Fibroblast of skin of right biceps (primary cell): ENCODE measurements at regions not wholly inside any gene's neighbourhood (a gene's known extent, or its start where the extent isn't known, plus 50 kb on each side); places are given as distances from the start of the nearest gene placed in this dataset.

Experiments
- DNase-seq: peaks from one replicate; pipeline ENCODE4 v3.0.0-alpha.2; 2013

DNA sequence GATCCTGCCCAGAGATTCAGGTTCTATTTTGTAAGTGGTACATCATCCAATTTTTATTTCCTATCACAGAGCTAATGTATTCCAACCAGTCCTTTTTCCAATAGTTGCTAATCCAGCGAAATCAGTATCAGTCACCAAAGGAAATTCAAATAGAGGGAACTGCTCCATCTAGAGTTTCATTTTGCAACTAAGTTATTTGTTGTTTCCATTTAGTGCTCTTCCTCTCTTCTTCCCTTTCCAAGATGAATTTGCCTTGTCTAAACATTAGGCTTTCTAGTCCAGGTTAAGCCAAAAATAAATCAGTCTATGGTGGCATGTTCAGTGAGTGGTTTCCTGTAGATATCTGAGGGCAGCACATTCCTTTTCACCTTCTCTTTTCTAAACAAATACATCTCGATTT, 79.8 kb upstream of the SPATA31D4 start:
- peak; percentile 50 for DNase-seq

DNA sequence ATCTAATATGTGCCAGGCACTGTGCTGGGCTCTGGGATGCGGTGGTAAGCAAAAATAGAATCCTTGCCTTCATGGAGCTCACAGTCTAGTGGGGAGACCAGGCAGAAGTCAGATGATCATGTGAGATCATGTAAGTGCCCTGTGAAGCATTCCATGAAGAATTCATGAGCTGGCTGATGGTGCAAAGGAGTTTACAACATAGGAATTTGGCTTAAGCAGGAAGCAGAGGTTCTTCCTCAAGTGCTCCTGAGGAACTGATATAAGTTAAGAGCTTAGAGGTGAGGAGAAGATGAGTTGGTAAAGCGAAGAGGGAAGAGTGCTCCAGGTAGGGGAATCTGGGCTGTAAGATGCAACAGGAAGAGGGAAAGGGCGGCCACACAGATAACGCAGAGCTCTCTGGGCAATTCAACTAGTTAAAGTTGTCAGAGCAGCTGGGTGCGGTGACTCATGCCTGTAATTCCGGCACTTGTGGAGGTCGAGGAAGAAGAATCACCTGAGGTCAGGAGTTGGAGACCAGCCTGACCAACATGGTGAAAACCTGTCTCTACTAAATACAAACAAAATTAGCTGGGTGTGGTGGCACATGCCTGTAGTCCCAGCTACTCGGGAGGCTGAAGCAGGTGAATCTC, 78.5 kb upstream of the SPATA31D4 start:
- DNase-seq: no peak

DNA sequence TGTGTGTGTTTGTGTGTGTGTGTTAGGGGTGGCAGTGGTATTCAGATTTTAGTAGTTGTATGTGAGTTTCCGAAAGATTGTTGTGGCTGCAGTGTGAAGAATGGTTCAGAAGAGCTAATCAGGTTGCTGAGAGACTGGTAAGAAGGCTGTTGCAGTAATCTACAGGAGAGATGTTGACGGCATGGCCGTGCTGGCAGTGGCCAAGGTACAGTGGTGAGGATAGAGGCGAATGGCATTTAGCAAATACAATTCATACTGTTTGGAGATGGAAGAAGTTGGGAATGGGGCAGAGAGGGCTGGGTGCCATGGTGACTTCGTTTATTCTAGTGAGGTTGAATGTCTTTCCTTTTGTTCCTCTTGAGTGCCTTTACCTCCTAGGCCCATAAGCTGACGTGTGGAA, 77.5 kb upstream of the SPATA31D4 start:
- no peak for DNase-seq

DNA sequence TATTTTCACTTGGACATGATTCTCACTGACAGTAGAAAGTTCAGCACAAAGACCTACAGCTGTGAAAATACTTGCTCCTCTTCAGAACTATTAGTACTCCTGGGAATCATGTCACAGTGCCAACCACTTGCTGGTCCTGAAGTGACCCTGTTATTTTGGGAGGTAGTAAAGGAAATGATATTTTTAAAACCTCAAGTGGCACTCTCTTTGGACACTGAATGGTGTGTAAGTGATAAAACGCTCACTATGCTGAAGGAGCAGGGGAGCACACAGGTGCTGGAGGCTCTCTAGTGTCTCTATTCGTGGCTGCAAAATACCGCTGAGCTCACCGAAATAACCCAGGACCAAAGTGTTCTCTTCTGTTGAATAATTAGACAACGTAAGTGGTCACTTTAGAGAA, 76.9 kb upstream of the SPATA31D4 start:
- no peak for DNase-seq

DNA sequence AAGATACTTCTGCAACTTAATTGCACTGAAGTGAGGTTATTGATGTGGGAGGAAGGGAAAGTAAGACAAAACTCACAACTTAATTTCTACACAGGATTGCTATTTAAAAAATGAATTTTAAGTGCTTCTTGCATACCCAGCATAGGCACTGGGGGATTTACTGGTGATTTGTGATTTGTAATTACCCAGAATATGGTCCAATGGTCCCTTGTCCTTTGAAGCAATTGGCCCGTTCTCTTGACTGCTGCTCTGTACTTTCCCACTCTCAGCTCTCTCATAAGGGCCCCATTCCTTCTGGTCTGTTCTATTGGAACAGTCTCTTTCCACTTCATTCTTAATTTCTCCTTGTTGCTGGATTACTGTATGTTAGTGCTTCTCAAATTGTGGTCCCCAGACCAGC, 75.4 kb upstream of the SPATA31D4 start:
- DNase-seq: no peak

DNA sequence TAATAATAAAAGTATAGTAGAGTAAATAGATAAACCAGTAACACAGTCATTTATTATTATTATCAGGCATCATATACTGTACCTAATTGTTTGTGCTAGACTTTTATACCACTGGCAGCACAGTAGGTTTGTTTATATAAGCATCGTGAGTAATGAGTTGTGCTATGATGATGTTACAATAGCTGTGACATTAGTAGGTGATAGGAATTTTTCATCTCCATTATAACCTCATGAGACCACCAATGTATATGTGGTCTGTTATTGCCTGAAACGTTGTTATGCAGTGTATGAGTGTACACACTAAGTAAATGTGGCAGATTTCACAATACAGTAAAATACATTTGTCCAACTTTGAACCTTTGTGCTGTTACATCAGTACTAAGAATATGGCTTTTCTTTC, 72.7 kb upstream of the SPATA31D4 start:
- DNase-seq: peak; percentile 76

DNA sequence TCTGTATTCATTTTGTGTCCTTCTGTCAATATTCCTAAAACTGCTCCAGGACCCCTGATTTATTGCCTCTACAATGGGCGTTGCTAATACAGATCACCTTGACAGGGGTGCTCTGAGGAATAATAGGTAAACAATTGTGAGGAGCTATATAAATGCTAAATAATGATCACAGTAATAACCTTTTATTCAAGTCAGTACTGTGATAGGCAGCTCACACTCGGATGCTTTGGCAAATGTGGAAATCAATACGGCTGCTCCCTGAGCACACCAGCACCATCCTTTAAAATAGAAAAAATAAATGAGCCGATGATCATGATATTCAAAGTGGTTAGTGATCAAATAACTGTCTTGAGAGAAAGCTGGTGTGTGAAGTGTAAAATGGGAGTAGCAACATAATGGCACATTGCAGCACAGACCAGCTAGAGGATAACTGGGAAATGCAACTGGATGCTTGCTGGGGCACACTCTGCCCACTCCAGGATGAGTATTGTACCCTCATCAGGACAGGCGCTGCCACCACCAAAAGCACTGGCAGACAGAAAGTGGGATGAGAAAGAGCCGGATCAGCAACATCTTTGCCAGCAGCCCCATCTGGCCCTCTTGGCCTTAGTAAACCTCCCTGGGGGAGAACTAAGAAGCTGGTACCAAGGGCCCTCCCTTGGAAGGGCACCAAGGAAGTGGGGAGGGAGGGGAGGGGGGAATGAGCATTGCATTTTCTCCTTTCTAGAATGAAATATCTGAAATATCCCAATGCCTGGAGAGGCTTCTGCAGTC, 69.4 kb upstream of the SPATA31D4 start:
- DNase-seq: no peak

DNA sequence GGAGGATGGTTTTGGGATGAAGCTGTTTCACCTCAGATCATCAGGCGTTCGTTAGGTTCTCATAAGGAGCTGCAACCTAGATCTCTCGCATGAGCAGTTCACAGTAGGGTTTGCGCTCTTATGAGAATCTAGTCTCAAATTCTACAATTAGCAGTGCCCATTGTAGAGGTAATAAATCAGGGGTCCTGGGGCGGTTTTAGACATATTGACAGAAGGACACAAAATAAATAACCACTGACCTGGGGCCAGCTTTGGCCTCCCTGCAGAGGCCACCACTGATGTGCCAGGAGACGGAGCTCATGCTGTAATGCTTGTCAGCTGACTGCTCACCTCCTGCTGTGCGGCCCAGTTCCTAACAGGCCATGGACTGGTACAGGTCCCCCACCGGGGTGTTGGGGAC, 67.6 kb upstream of the SPATA31D4 start:
- no peak for DNase-seq

DNA sequence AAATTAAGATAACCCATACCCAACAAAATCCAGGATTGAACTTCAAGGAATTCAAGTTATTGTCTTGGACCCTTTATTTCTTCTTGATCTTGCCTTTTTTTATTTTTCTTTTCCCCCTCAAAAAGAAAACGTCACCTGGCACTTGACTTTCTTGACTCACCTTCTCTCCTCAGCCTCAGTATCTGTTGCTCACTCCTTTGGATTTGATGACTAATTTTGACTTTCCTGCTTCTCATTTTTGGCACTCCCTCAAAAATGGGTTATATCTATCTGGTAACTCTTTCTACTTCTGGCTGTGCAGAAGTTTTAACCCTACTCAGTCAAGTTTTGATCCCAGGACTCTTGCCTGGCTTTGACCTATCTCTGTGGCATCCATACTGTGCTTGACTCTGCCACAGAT, 66.6 kb upstream of the SPATA31D4 start:
- DNase-seq: peak; percentile 87

DNA sequence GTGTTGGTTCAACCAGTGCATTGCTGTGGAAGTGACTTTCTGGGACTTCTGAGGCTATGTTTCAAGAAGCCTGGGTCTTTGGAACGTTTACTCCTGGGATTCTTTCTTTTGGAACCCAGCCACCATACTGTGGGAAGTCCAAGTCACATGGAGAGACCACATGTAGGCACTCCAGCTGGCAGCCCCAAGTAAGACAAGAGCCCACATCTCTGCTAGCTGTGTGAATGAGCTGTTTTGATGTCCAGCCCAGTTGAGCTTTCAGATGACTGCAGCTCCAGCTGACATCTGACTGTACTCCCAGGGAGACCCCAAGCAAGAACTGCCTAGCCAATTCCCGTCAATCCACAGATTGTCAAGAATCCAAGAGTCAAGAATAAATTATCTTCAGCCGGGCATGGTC, 60.1 kb upstream of the SPATA31D4 start:
- peak; percentile 31 for DNase-seq

DNA sequence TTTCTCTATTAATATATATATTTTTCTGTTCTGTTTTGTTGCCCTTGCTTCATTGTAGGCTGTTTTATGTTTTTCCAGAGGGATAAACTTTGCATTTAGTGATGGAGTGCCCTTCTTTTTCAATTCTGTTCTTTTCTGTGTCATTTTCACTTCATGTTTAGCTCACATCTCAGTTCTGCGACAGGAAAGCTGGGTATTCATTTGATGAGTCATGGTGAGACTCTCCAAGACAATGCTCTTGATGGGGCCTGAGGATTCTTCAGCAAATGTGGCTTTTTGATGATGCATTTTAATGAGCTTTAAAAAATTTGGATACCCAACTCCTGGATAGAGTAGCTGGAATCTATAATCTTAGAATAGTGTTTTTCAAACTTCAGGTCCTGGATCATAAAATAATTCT, 56.5 kb upstream of the SPATA31D4 start:
- DNase-seq: peak; percentile 89

DNA sequence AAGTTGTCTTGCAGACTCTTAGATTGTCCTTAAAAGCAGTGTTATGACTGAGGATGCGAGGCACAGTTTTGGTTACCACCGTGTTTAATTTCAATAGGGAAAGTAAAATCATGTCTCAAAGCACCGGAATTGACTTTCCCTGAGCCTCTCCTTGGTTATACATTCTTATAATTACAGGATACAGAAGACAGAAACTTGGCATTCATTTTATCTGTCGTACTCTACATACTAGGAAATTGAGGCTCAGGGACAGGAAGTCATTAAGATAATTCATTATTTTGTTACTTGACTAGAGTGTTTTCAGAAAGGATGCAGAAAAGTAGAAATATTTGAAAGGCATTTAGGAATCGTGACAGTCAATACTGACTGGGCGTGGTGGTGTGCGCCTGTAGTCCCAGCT, 54.0 kb upstream of the SPATA31D4 start:
- no peak for DNase-seq

DNA sequence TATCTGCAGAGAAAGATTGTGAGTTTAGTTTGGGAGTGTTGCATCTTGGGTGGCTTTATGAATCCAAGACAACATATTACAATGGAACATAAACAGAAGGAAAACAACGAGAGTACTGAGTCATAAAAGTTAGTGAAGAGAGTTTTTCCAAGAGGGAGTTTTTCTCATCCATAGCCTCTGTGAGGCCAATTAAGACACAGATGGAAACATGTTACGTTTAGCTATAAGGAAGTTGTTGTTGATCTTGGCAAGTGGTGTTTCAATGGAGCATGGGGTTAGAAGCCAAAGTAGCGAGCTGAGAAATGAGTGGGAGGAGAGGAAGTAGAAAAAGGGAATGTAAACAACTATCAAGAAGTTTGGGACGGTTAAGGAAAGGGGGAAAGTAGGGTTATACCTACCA, 53.3 kb upstream of the SPATA31D4 start:
- DNase-seq: peak; percentile 75

DNA sequence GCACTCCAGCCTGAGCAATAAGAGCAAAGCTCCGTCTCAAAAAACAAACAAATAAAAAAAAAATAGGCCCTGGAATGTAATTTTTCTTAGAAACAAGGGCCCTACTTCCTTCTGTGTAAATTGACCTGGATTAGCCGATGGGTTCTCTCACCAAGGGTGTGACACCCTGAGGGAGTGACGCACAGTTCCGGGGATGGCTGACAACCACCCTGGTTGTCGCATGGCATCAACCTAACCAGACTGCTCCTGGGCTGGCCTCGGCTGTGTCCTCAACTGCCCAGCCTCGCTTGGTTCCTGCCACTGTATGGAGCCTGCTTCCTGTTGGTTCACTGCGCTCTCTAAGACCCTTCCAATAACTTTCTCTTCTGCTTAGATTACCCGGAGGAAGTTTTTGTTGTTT, 51.2 kb upstream of the SPATA31D4 start:
- no peak for DNase-seq
